SH-SY5Y (cell line): ENCODE measurements at regions not wholly inside any gene's neighbourhood (a gene's known extent, or its start where the extent isn't known, plus 50 kb on each side); places are given as distances from the start of the nearest gene placed in this dataset.

Experiments
- GATA2 ChIP-seq: IDR thresholded peaks from 2 replicates; pipeline ENCODE4 v1.6.1; 2011; ENCODE audit warnings: mild to moderate bottlenecking, low read depth, low read length
- GATA3 ChIP-seq: IDR thresholded peaks from 2 replicates; pipeline ENCODE4 v1.6.1; 2011; ENCODE audit warnings: low read depth, mild to moderate bottlenecking, low read length, moderate library complexity

DNA sequence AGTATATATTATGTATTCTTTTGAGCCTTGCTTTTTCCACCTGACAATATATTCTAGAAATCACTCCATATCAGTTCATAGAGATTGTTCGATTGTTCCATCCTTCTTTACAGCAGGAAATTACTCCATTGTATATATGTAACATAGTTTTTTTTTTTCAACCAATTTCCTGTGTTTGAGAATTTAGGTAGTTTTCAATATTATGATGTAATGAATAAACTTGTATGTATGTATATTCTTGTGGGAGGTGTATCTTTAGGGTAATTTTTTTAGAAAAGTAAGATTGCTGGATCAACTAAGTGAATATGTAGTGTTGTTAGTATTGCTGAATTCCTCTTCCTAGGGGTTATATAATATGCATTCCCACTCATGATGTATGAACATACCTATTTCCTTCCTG lies 165.9 kb upstream of the PITX1 start:
- no peak for TF ChIP-seq GATA2
- no peak for TF ChIP-seq GATA3
